ENCODE measurements at regions not wholly inside any gene's neighbourhood (a gene's known extent, or its start where the extent isn't known, plus 50 kb on each side); places are given as distances from the start of the nearest gene placed in this dataset.

- Mint-ChIP-seq H3K27me3 (ENCODE audit: insufficient read depth, low read depth) (peaks cover 2% of the 10 kb centered on the region), H3K36me3 (no peaks in the 10 kb centered on the region), H3K27ac (no peak overlapping the region), H3K4me1 (no peaks in the 10 kb centered on the region), H3K9me3 (no peaks in the 10 kb centered on the region), H3K4me3 (no peak overlapping the region)
- Histone ChIP-seq H3F3A (ENCODE audit: low read depth) (no peaks in the 10 kb centered on the region), H3K4me2 (no peak overlapping the region), H3K4me3 (no peak overlapping the region), H3K79me2 (ENCODE audit: low read depth) (no peaks in the 10 kb centered on the region), H3K27me3 (no peaks in the 10 kb centered on the region), H3K27ac (no peak overlapping the region), H3K9me3 (ENCODE audit: low read depth) (no peaks in the 10 kb centered on the region), H4K20me1 (ENCODE audit: low read depth) (no peaks in the 10 kb centered on the region), H3K9ac (no peak overlapping the region), H3K36me3 (no peaks in the 10 kb centered on the region), H3K4me1 (no peaks in the 10 kb centered on the region), H2AFZ (replicated peaks) (no peak overlapping the region)
- no peak for TF ChIP-seq EZH2 (IDR thresholded peaks at IDR 0.05)
- TF ChIP-seq EZH2phosphoT487 (IDR thresholded peaks at IDR 0.05): no peak
- TF ChIP-seq, protein P1, sequence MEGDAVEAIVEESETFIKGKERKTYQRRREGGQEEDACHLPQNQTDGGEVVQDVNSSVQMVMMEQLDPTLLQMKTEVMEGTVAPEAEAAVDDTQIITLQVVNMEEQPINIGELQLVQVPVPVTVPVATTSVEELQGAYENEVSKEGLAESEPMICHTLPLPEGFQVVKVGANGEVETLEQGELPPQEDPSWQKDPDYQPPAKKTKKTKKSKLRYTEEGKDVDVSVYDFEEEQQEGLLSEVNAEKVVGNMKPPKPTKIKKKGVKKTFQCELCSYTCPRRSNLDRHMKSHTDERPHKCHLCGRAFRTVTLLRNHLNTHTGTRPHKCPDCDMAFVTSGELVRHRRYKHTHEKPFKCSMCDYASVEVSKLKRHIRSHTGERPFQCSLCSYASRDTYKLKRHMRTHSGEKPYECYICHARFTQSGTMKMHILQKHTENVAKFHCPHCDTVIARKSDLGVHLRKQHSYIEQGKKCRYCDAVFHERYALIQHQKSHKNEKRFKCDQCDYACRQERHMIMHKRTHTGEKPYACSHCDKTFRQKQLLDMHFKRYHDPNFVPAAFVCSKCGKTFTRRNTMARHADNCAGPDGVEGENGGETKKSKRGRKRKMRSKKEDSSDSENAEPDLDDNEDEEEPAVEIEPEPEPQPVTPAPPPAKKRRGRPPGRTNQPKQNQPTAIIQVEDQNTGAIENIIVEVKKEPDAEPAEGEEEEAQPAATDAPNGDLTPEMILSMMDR (IDR thresholded peaks at IDR 0.05): no peak
- DNase-seq (ENCODE audit: low spot score): no peak
These were observed 91.4 kb upstream of the SCN10A start for GRCh38 chr3:38907426-38907825.

GRCh38 chr3:38890426-38890825 is 74.4 kb upstream of the SCN10A start:
- H4K20me1 ChIP-seq (ENCODE audit: low read depth): no peaks in the 10 kb centered on the region
- no peak overlapping the region for H3K9ac ChIP-seq
- H3K4me1 ChIP-seq: peaks cover 9% of the 10 kb centered on the region
- no peak overlapping the region for H3K27ac ChIP-seq
- no peaks in the 10 kb centered on the region for H3K27me3 ChIP-seq
- no peaks in the 10 kb centered on the region for H3K36me3 ChIP-seq
- H3K9me3 Mint-ChIP-seq: peaks cover 10% of the 10 kb centered on the region
- no peaks in the 10 kb centered on the region for H3K79me2 ChIP-seq (ENCODE audit: low read depth)
- H3K4me3 Mint-ChIP-seq: no peak overlapping the region
- peaks cover 3% of the 10 kb centered on the region for H3K27me3 Mint-ChIP-seq (ENCODE audit: insufficient read depth, low read depth)
- TF ChIP-seq EZH2phosphoT487 (IDR thresholded peaks at IDR 0.05) (no peak), EZH2 (IDR thresholded peaks at IDR 0.05) (no peak)
- TF ChIP-seq, protein P1 (IDR thresholded peaks at IDR 0.05): no peak
- no peaks in the 10 kb centered on the region for H3K36me3 Mint-ChIP-seq
- no peak overlapping the region for H2AFZ ChIP-seq (replicated peaks)
- peak; percentile 21 for DNase-seq (ENCODE audit: low spot score)
- H3K9me3 ChIP-seq (ENCODE audit: low read depth): no peaks in the 10 kb centered on the region
- H3F3A ChIP-seq (ENCODE audit: low read depth): peaks cover 4% of the 10 kb centered on the region
- H3K4me3 ChIP-seq: no peak overlapping the region
- H3K4me2 ChIP-seq: no peak overlapping the region
- no peaks in the 10 kb centered on the region for H3K4me1 Mint-ChIP-seq
- H3K27ac Mint-ChIP-seq: no peak overlapping the region

DNA sequence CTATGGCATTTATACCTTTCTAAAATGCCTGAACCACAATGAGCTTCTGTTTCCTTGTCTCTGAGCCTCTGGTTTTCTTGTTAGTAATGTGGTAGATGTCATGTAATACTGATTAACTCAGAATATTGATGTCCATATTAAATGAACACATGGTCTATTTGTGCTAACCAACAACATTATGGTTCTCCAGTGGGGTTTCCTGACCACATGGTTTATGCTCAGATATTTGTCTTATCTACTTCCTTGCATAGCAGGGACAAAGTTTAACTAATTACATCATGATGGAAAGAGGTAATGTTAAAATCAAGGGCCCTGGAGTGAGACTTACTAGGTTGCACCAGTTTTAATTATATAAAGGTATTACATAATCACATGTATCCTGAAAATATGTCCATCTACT is 62.6 kb upstream of the SCN10A start:
- Mint-ChIP-seq H3K36me3 (no peaks in the 10 kb centered on the region), H3K9me3 (no peaks in the 10 kb centered on the region), H3K4me3 (no peak overlapping the region), H3K27me3 (ENCODE audit: insufficient read depth, low read depth) (no peaks in the 10 kb centered on the region), H3K27ac (no peak overlapping the region), H3K4me1 (no peaks in the 10 kb centered on the region)
- no peaks in the 10 kb centered on the region for H4K20me1 ChIP-seq (ENCODE audit: low read depth)
- H3K27ac ChIP-seq: no peak overlapping the region
- H3K4me2 ChIP-seq: no peak overlapping the region
- H2AFZ ChIP-seq (replicated peaks): no peak overlapping the region
- H3K27me3 ChIP-seq: no peaks in the 10 kb centered on the region
- H3K4me1 ChIP-seq: no peaks in the 10 kb centered on the region
- DNase-seq (ENCODE audit: low spot score): no peak
- H3K79me2 ChIP-seq (ENCODE audit: low read depth): no peaks in the 10 kb centered on the region
- no peak for TF ChIP-seq EZH2 (IDR thresholded peaks at IDR 0.05)
- TF ChIP-seq, protein P1 (IDR thresholded peaks at IDR 0.05): no peak
- TF ChIP-seq EZH2phosphoT487 (IDR thresholded peaks at IDR 0.05): no peak
- H3K4me3 ChIP-seq: no peak overlapping the region
- no peak overlapping the region for H3K9ac ChIP-seq
- H3K9me3 ChIP-seq (ENCODE audit: low read depth): no peaks in the 10 kb centered on the region
- no peaks in the 10 kb centered on the region for H3K36me3 ChIP-seq
- H3F3A ChIP-seq (ENCODE audit: low read depth): no peaks in the 10 kb centered on the region

Measured in neural progenitor cell (in vitro differentiated cells).